Right ventricle myocardium inferior (tissue), 1 donor: ENCODE measurements at regions not wholly inside any gene's neighbourhood (a gene's known extent, or its start where the extent isn't known, plus 50 kb on each side); places are given as distances from the start of the nearest gene placed in this dataset.
"Not testable (repeated sequence)": the region's sequence is repeated elsewhere in the genome, so short reads cannot be mapped to it uniquely, and the experiment has no call there.

Experiments used
- ATAC-seq: fragments of 200-7000 bp; cut with Tn5 transposase; one replicate; pipeline ENCODE4 v1.9.1; 2020; ENCODE audit warnings: mild to moderate bottlenecking, moderate library complexity
- DNase-seq: peaks from one replicate; pipeline ENCODE4 v3.0.0; 2021; ENCODE audit errors: missing footprints
- intact Hi-C: fragments of 100-400 bp; cut with DNase I; formaldehyde crosslinking; loops from one replicate; pipeline ENCODE4 v1.11.0; 2022
- donor health status: DM: no; HTN: yes; CAD: no; lungs with severe emphysema.

GRCh38 chr3:13148126-13148525, 74.9 kb upstream of the IQSEC1 start:
- ATAC-seq = no peak
- no peak for DNase-seq
- intact Hi-C loops = no loop called here

- DNase-seq (no peak), ATAC-seq (no peak)
- intact Hi-C loops = no loop called here
Observed at GRCh38 chr3:13147344-13147743, 74.1 kb upstream of the IQSEC1 start.

GRCh38 chr3:13146643-13147143, 73.5 kb upstream of the IQSEC1 start:
- intact Hi-C loops = no loop called here
- ATAC-seq (no peak), DNase-seq (no peak)

- intact Hi-C loops = no loop called here
- DNase-seq (peak; percentile 41), ATAC-seq (no peak)
Observed at GRCh38 chr3:13145826-13146642, 72.8 kb upstream of the IQSEC1 start.

GRCh38 chr3:13145131-13145825, 72.0 kb upstream of the IQSEC1 start:
- DNase-seq = peak; percentile 23
- intact Hi-C loops = no loop called here
- ATAC-seq = no peak

GRCh38 chr3:13144163-13145023, 71.2 kb upstream of the IQSEC1 start:
- ATAC-seq = peak; percentile 23
- intact Hi-C loops = no loop called here
- peak; percentile 47 for DNase-seq

GRCh38 chr3:13143381-13144004, 70.3 kb upstream of the IQSEC1 start:
- intact Hi-C loops = no loop called here
- DNase-seq (no peak), ATAC-seq (no peak)

GRCh38 chr3:13142552-13143380, 69.5 kb upstream of the IQSEC1 start:
- DNase-seq (no peak), ATAC-seq (no peak)
- intact Hi-C loops = no loop called here

- ATAC-seq (no peak), DNase-seq (no peak)
Observed at GRCh38 chr3:13141991-13142412, 68.8 kb upstream of the IQSEC1 start.

GRCh38 chr3:13141183-13141582, 68.0 kb upstream of the IQSEC1 start:
- intact Hi-C loops = no loop called here
- DNase-seq (no peak), ATAC-seq (no peak)

More at GRCh38 chr3:13141991-13142412, 68.8 kb upstream of the IQSEC1 start:
- intact Hi-C loops = no loop called here

- DNase-seq (no peak), ATAC-seq (no peak)
- intact Hi-C loops = no loop called here
Observed at GRCh38 chr3:13140596-13140995, 67.4 kb upstream of the IQSEC1 start.

- ATAC-seq = no peak
- DNase-seq = no peak
- intact Hi-C loops = no loop called here
Observed at GRCh38 chr3:13139471-13140065, 66.3 kb upstream of the IQSEC1 start.

- ATAC-seq = no peak
- intact Hi-C loops = no loop called here
- no peak for DNase-seq
Observed at GRCh38 chr3:13138833-13139145, 65.6 kb upstream of the IQSEC1 start.

- ATAC-seq (no peak), DNase-seq (no peak)
- intact Hi-C loops = no loop called here
Observed at GRCh38 chr3:13137941-13138832, 65.0 kb upstream of the IQSEC1 start.

GRCh38 chr3:13136848-13137247, 63.6 kb upstream of the IQSEC1 start:
- ATAC-seq, DNase-seq, intact Hi-C loops: not testable (repeated sequence)

GRCh38 chr3:13136426-13136825, 63.2 kb upstream of the IQSEC1 start:
- intact Hi-C loops = no loop called here
- DNase-seq (no peak), ATAC-seq (no peak)

GRCh38 chr3:13135811-13136321, 62.6 kb upstream of the IQSEC1 start:
- ATAC-seq = no peak
- intact Hi-C loops = no loop called here
- DNase-seq = peak; percentile 39
